Mammary epithelial cell (primary cell): ENCODE measurements at regions not wholly inside any gene's neighbourhood (a gene's known extent, or its start where the extent isn't known, plus 50 kb on each side); places are given as distances from the start of the nearest gene placed in this dataset.
"Not testable (repeated sequence)": the region's sequence is repeated elsewhere in the genome, so short reads cannot be mapped to it uniquely, and the experiment has no call there.

Source experiments
- EZH2 ChIP-seq: IDR thresholded peaks from 2 replicates; pipeline ENCODE4 v1.6.1; 2012; ENCODE audit warnings: low read length, inconsistent platforms, borderline replicate concordance
- TF ChIP-seq, protein P1 (sequence below), 2 donors: IDR thresholded peaks in 1 of 2; conservative IDR thresholded peaks in 1 of 2; 2 replicates each; pipeline ENCODE4 v1.5.1; 2011 to 2012; ENCODE audit warnings: inconsistent platforms in 2 of 2, low read length in 2 of 2, mild to moderate bottlenecking in 2 of 2, control low read depth in 1 of 2, low read depth in 1 of 2; ENCODE audit not compliant: insufficient read depth in 1 of 2; ENCODE audit errors: extremely low read depth in 1 of 2

- TF ChIP-seq, protein P1, sequence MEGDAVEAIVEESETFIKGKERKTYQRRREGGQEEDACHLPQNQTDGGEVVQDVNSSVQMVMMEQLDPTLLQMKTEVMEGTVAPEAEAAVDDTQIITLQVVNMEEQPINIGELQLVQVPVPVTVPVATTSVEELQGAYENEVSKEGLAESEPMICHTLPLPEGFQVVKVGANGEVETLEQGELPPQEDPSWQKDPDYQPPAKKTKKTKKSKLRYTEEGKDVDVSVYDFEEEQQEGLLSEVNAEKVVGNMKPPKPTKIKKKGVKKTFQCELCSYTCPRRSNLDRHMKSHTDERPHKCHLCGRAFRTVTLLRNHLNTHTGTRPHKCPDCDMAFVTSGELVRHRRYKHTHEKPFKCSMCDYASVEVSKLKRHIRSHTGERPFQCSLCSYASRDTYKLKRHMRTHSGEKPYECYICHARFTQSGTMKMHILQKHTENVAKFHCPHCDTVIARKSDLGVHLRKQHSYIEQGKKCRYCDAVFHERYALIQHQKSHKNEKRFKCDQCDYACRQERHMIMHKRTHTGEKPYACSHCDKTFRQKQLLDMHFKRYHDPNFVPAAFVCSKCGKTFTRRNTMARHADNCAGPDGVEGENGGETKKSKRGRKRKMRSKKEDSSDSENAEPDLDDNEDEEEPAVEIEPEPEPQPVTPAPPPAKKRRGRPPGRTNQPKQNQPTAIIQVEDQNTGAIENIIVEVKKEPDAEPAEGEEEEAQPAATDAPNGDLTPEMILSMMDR (conservative IDR thresholded peaks at IDR 0.05 in 1 of 2, IDR thresholded peaks at IDR 0.05 in 1 of 2; ENCODE audit: extremely low read depth in 1 of 2, insufficient read depth in 1 of 2, low read depth in 1 of 2, low read length in 2 of 2) = not testable (repeated sequence)
- TF ChIP-seq EZH2 = not testable (repeated sequence)
These were observed 270.0 kb upstream of the FRG2C start for GRCh38 chr3:75394102-75394501.
